Stomach (tissue), 8 donors: ENCODE measurements at regions not wholly inside any gene's neighbourhood (a gene's known extent, or its start where the extent isn't known, plus 50 kb on each side); places are given as distances from the start of the nearest gene placed in this dataset.

Experiments
- DNase-seq, 2 donors: peaks; one replicate each; pipeline versions ENCODE4 v3.0.0 to v3.0.0-alpha.2; 2013 to 2019
- H3K27ac ChIP-seq, 5 donors: fragments of 200-600 bp in 4 of 5; sonication (generic) in 4 of 5; one replicate each; pipeline ENCODE4 v1.5.1; 2013 to 2019; ENCODE audit warnings: mild to moderate bottlenecking in 1 of 5, moderate library complexity in 1 of 5
- H3K27me3 ChIP-seq, 3 donors: fragments of 200-600 bp; sonication (generic); one replicate each; pipeline ENCODE4 v1.5.1; 2017 to 2019; ENCODE audit warnings: mixed run types in 1 of 3
- H3K36me3 ChIP-seq, 4 donors: fragments of 200-600 bp; sonication (generic); 1 replicate in 3 of 4; 2 replicates in 1 of 4; pipeline ENCODE4 v1.5.1; 2016 to 2019
- H3K4me1 ChIP-seq, 4 donors: fragments of 200-600 bp; sonication (generic); one replicate each; pipeline ENCODE4 v1.5.1; 2016 to 2019
- H3K4me3 ChIP-seq, 4 donors: fragments of 200-600 bp; sonication (generic) in 3 of 4; one replicate each; pipeline ENCODE4 v1.5.1; 2016 to 2019; ENCODE audit warnings: mild to moderate bottlenecking in 1 of 4
- H3K9me3 ChIP-seq, 4 donors: fragments of 200-600 bp; sonication (generic); one replicate each; pipeline ENCODE4 v1.5.1; 2016 to 2019
- CTCF ChIP-seq, 7 experiments: fragments of 450-650 bp in 4 of 7; fragments of 200-600 bp in 3 of 7; sonication (generic) in 3 of 7; IDR thresholded peaks; one replicate each; pipeline ENCODE4 v1.5.1; 2016 to 2019; ENCODE audit warnings: antibody characterized with exemption in 7 of 7, control low read depth in 2 of 7, mild to moderate bottlenecking in 1 of 7
- EP300 ChIP-seq: sonication (generic); formaldehyde crosslinking; IDR thresholded peaks from one replicate; pipeline ENCODE4 v1.6.1; 2017; ENCODE audit warnings: antibody characterized with exemption
- POLR2A ChIP-seq, 4 donors: fragments of 450-650 bp; IDR thresholded peaks; one replicate each; pipeline ENCODE4 v1.6.1; 2016; ENCODE audit warnings: antibody characterized with exemption in 4 of 4, control low read depth in 2 of 4, mild to moderate bottlenecking in 1 of 4, moderate library complexity in 1 of 4
- POLR2AphosphoS5 ChIP-seq, 3 donors: sonication (generic); formaldehyde crosslinking; IDR thresholded peaks; one replicate each; pipeline ENCODE4 v1.6.1; 2016; ENCODE audit warnings: antibody characterized with exemption in 3 of 3
- WGBS, 5 donors: extraction: QIAGEN DNeasy Blood & Tissue Kit in 3 of 5; methylation state at CpG; one replicate each; pipeline versions ENCODE4 v1.1.5 to v1.1.7; 2013 to 2018; 5-methylcytosine and 5-hydroxymethylcytosine counted together
- intact Hi-C: fragments of 100-400 bp; cut with DNase I; formaldehyde crosslinking; loops from one replicate; pipeline ENCODE4 v1.15.1; 2023; ENCODE audit warnings: low total_unique reads
- donor health status: healthy with polysubstance abuse.
- donor health status: Bipolar disorder and iron deficiency.
- donor health status: healthy.

GRCh38 chr3:25355998-25356397, 72.1 kb upstream of the RARB start:
- Histone ChIP-seq H3K9me3 (peaks cover 0 to 4% (median 0%) of the 10 kb centered on the region in 4 donors), H3K27ac (no peak overlapping the region), H3K4me1 (no peaks in the 10 kb centered on the region), H3K36me3 (no peaks in the 10 kb centered on the region), H3K27me3 (no peaks in the 10 kb centered on the region), H3K4me3 (no peak overlapping the region)
- 68 to 80% (median 73%) methylated on average over 3 of the region's 3 CpGs for WGBS, 5 donors
- intact Hi-C loops = no loop called here
- no peak for DNase-seq
- TF ChIP-seq POLR2AphosphoS5 (IDR thresholded peaks at IDR 0.05) (no peak), POLR2A (IDR thresholded peaks at IDR 0.05) (no peak), EP300 (no peak), CTCF (IDR thresholded peaks at IDR 0.05) (no peak)

- H3K27ac ChIP-seq = no peak overlapping the region
- no peak for TF ChIP-seq EP300
- TF ChIP-seq POLR2A (IDR thresholded peaks at IDR 0.05) = no peak
- TF ChIP-seq CTCF (IDR thresholded peaks at IDR 0.05) = no peak
- TF ChIP-seq POLR2AphosphoS5 (IDR thresholded peaks at IDR 0.05) = no peak
- no peak for DNase-seq
- no peaks in the 10 kb centered on the region for H3K36me3 ChIP-seq
- intact Hi-C loops = no loop called here
- H3K4me1 ChIP-seq = no peaks in the 10 kb centered on the region
- WGBS, 5 donors = 78 to 89% (median 79%) methylated on average over 6 to 7 of the region's 7 CpGs
- peaks cover 0 to 4% (median 0%) of the 10 kb centered on the region in 4 donors for H3K9me3 ChIP-seq
- H3K27me3 ChIP-seq = no peaks in the 10 kb centered on the region
- no peak overlapping the region for H3K4me3 ChIP-seq
Observed at GRCh38 chr3:25362118-25362517, 65.9 kb upstream of the RARB start.

GRCh38 chr3:25365636-25366035, 62.4 kb upstream of the RARB start:
- intact Hi-C loops = no loop called here
- no peak for DNase-seq
- 44 to 81% (median 51%) methylated on average over 1 of the region's 1 CpG for WGBS, 5 donors

GRCh38 chr3:25367025-25367424, 61.0 kb upstream of the RARB start:
- Histone ChIP-seq H3K4me1 (no peaks in the 10 kb centered on the region), H3K9me3 (no peaks in the 10 kb centered on the region), H3K27ac (no peak overlapping the region), H3K36me3 (no peaks in the 10 kb centered on the region), H3K4me3 (no peak overlapping the region), H3K27me3 (no peaks in the 10 kb centered on the region)
- intact Hi-C loops = no loop called here
- TF ChIP-seq EP300 (no peak), POLR2AphosphoS5 (IDR thresholded peaks at IDR 0.05) (no peak), POLR2A (IDR thresholded peaks at IDR 0.05) (no peak), CTCF (IDR thresholded peaks at IDR 0.05) (no peak)
- 97 to 100% (median 100%) methylated on average over 1 of the region's 1 CpG for WGBS, 5 donors
- DNase-seq = no peak

More at GRCh38 chr3:25365636-25366035, 62.4 kb upstream of the RARB start:
- H3K27ac ChIP-seq = no peak overlapping the region
- no peaks in the 10 kb centered on the region for H3K36me3 ChIP-seq
- H3K27me3 ChIP-seq = no peaks in the 10 kb centered on the region
- no peak for TF ChIP-seq POLR2AphosphoS5 (IDR thresholded peaks at IDR 0.05)
- TF ChIP-seq POLR2A (IDR thresholded peaks at IDR 0.05) = no peak
- no peak for TF ChIP-seq EP300
- TF ChIP-seq CTCF (IDR thresholded peaks at IDR 0.05) = no peak
- H3K4me1 ChIP-seq = no peaks in the 10 kb centered on the region
- H3K4me3 ChIP-seq = no peak overlapping the region
- no peaks in the 10 kb centered on the region for H3K9me3 ChIP-seq
